SK-MEL-5 (cell line): ENCODE measurements at regions not wholly inside any gene's neighbourhood (a gene's known extent, or its start where the extent isn't known, plus 50 kb on each side); places are given as distances from the start of the nearest gene placed in this dataset.
"Not testable (repeated sequence)": the region's sequence is repeated elsewhere in the genome, so short reads cannot be mapped to it uniquely, and the experiment has no call there.

Source experiments
- DNase-seq: peaks from one replicate; pipeline ENCODE4 v3.0.0-alpha.2; 2016; ENCODE audit warnings: low read depth, low spot score
- in situ Hi-C: cut with HindIII; loops from 2 replicates; pipeline ENCODE4 v1.10.0; 2016; ENCODE audit warnings: low sequenced_read_pairs, high pct_unique_total_duplicates, low pct_unique_long_range_greater_than_20kb

DNA sequence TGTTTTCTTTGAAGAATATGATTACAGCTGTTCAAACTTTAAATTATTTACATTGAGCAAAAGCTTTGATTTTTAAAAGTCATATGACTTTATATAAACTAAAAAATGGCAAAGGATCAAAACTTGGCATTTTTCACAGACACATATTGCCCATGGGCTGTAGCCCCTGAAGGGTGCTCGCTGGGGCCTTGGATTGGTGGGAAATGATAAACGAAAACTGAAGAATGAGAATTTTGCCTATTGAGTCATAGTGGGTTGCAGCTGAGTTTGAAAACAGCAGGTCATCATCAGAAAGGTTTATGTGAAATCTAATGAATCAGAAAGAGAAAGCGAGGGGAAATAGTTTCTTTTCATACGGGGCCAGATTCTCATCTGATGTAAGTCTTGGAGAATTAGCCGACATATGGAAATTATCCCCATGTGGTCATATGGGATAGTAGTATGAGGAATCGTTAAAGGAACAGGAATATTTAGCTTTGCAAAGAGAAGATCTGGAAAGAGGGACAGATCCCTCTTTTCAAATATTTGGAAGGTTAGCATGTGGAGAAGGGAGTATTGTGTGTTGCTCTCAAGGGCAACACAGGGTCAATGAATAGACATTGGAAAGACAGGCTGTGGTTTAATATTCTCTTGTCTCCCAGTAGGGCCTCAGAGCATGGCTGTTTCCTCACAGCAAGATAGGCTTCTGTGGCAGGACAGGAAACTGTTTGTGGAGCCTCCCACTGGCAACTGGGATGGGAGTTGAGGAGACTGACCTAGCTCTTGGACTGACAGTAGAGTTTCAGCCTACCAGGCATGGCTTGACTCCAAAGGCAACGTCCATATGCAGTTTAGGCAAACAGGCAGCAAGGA is 119.0 kb downstream of the FZD1 start:
- in situ Hi-C loops = no loop called here
- DNase-seq = no peak

- in situ Hi-C loops = no loop called here
- DNase-seq = no peak
These were observed 119.7 kb downstream of the FZD1 start for GRCh38 chr7:91383905-91384274.

GRCh38 chr7:91394757-91395156 is 130.5 kb downstream of the FZD1 start:
- DNase-seq, in situ Hi-C loops: not testable (repeated sequence)

DNA sequence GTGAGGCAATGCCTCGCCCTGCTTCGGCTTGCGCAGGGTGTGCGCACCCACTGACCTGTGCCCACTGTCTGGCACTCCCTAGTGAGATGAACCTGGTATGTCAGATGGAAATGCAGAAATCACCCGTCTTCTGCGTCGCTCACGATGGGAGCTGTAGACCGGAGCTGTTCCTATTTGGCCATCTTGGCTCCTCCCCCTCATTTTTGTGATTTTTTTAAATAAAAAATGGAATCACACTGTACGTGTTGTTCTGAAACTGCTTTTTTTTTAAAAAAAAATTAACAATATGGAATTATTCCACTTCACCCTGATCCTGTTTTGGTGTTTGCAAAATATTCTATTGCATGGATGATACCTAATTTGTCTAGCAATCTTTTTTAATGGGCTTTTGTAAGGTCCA is 131.1 kb downstream of the FZD1 start:
- DNase-seq, in situ Hi-C loops: not testable (repeated sequence)

GRCh38 chr7:91397096-91397495 is 132.9 kb downstream of the FZD1 start:
- no peak for DNase-seq
- in situ Hi-C loops = no loop called here

- DNase-seq = no peak
- in situ Hi-C loops = no loop called here
These were observed 133.4 kb downstream of the FZD1 start for GRCh38 chr7:91397612-91398011.

DNA sequence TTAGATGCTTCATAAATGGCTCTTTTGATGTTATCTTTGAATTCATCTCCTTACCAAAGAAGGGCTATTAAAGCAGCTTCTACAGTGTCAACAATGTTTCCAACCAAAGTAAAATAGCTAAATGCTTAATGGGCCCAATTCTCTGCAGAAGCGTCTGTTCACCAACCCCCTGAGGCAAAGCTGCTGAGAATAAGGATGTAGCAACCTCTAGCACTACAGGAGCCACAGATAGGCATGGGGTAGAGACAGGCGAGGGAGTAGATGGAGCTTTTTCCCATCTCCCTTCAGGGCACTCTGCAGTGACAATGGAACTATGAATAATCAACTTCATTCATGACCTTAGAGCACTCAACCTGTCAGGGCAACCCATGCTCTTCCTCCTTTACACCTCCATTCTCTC is 134.1 kb downstream of the FZD1 start:
- in situ Hi-C loops = no loop called here
- DNase-seq = no peak

GRCh38 chr7:91405092-91405788 is 141.0 kb downstream of the FZD1 start:
- in situ Hi-C loops = no loop called here
- no peak for DNase-seq

DNA sequence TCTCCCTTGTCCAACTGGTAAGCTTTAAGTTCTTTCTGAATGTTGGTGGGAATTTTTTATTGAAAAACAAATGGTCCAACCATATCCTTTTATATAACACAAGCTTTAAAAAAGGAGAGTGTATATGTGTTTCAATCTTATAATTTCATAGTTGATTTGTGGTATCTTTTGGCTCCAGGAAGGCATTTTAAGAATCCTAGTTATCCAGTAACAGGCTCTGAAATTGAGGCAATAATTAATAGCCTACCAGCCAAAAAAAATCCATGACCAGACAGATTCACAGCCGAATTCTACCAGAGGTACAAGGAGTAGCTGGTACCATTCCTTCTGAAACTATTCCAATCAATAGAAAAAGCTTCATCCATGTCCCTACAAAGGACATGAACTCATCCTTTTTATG is 141.6 kb downstream of the FZD1 start:
- in situ Hi-C loops, DNase-seq: not testable (repeated sequence)

- no peak for DNase-seq
- in situ Hi-C loops = no loop called here
These were observed 143.7 kb downstream of the FZD1 start for GRCh38 chr7:91407942-91408341.

GRCh38 chr7:91408388-91409154 is 144.3 kb downstream of the FZD1 start:
- in situ Hi-C loops = no loop called here
- DNase-seq = no peak

DNA sequence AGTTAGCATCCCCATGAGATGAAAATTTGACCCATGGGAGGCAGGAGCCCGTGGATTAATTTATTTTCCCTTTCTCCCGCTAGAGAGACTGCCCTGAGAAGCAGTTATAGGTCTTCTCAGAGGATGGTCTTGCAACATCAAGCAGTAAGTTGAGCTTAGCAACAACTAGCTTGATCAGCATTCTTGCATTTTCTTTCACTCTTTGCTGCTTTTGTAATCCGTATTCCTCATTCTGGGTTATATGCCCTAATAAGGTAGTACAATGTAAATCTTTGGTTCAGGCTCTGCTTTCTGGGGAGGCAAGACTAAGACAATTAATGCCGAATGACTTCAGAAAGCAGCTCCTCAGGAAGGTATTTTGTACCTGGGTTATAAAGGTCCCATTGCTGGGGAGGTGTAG is 146.8 kb downstream of the FZD1 start:
- no peak for DNase-seq
- in situ Hi-C loops = no loop called here

DNA sequence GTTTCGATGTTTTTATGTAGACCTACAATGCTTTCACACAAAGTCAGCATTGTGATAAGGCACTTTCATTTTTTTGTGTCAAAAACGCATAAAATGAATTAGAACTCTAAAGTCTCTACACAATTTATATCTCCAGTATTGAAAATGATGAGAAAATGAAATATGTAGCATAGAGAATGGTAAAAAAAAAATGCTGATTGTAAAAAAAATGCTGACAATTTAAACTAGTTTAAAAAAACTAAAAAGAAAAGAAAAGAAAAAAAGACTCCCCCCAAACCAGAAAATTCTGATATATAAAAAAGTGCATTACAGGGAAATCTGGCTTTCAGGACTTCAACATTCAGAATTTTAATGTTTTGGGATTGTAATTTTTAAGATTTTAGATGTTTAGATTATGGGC is 148.1 kb downstream of the FZD1 start:
- in situ Hi-C loops = no loop called here
- no peak for DNase-seq

GRCh38 chr7:91414734-91415133 is 150.5 kb downstream of the FZD1 start:
- no peak for DNase-seq
- in situ Hi-C loops = no loop called here

DNA sequence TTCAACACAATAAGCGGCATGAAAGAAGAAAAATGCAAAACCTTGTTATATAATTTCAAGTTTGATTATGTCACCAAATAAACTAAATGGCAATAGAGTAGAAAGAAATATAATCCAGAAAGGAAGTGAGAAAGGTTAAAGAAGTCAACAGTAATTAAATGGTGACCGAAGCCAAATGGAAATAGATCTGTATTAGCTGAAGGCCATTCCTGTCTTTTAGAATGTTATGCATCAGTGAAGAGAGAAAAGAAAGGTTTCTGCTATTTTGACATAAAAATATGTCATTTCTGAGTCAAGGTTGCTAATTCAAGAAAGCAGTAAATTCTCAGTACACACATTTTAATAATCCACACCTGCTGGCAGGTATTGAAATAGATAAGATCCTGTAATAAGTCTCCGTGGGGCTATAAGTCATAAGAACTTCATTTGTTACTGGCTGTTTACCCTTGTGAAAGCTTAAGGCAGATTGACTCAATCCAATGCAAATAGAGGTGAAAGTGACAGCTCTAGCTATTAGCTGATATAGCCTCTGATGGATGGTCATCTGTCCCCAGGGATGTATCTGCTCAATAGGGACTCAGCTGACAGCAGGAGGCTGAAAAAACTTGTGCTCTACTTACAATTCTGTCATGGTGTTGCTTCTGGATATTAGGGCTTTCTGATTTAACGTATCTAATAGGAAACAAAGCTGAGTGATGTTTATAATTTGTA is 152.1 kb downstream of the FZD1 start:
- DNase-seq = no peak
- in situ Hi-C loops = no loop called here

DNA sequence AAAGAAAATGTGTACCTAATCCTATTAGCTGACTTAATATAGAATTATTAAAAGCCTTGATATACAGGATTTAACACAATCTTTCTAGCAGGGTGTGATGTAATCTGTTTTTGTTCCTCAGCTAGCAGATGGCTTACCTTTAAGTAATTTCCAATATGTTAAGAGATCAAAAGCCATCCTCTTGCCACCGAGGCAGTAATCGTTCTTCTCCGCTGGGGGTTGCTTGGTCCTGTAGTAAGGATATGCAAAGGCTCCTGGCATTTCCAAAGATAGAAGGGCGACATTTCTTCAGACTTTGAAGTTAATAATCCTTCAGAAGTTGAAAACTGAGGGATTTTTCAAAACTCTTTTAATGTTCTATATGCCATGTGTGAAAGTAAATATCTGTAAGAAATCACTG is 156.4 kb downstream of the FZD1 start:
- no peak for DNase-seq
- in situ Hi-C loops = no loop called here

- in situ Hi-C loops = no loop called here
- no peak for DNase-seq
These were observed 156.8 kb downstream of the FZD1 start for GRCh38 chr7:91421018-91421417.

- in situ Hi-C loops = no loop called here
- DNase-seq = no peak
These were observed 160.1 kb downstream of the FZD1 start for GRCh38 chr7:91424371-91424770.
